ENCODE measurements at regions not wholly inside any gene's neighbourhood (a gene's known extent, or its start where the extent isn't known, plus 50 kb on each side); places are given as distances from the start of the nearest gene placed in this dataset.
"Not testable (repeated sequence)": the region's sequence is repeated elsewhere in the genome, so short reads cannot be mapped to it uniquely, and the experiment has no call there.

- not testable (repeated sequence) for TF ChIP-seq CTCF, POLR2AphosphoS5, EP300, POLR2A (IDR thresholded peaks at IDR 0.05)
These were observed 416.5 kb upstream of the KCNMB2 start for GRCh38 chr3:178119608-178120295.
